ENCODE measurements at regions not wholly inside any gene's neighbourhood (a gene's known extent, or its start where the extent isn't known, plus 50 kb on each side); places are given as distances from the start of the nearest gene placed in this dataset.

DNA sequence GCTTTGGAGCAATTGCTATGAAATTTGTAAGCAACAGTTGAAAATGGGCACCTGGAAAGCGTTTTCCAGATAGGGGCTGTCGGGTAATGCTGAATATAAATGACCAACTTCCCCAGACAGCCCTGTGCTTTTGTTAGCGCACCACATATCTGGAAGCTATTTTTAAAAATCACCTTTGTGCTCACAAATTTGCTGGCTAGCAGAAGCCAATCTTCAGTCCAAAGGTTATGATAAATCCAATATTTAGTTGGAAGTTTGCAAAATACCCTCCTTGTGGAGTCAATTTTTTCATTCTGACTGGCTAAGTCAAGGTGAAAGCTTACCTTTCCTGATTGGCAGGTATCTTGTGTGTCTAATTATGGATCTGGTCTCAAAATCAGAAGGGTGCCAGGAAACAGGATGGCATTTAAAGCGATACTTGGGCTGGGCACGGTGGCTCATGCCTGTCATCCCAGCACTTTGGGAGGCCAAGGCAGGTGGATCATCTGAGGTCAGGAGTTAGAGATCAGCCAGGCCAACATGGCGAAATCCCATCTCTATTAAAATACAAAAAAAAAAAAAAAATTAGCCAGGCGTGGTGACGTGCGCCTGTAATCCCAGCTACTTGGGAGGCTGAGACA is 124.1 kb upstream of the AJAP1 start:
- H3K36me3 Mint-ChIP-seq (ENCODE audit: low read depth), result no peaks in the 10 kb centered on the region
- POLR2A ChIA-PET, result interaction anchor here (0.5 kb wide), 1 partner anchor 694 kb away, joined by 5 read pairs; no protein-coding TSS in a partner anchor
- no peak overlapping the region for H3K27ac Mint-ChIP-seq
- no peak overlapping the region for H3K4me3 Mint-ChIP-seq
- CTCF ChIA-PET, result interaction anchor here (0.6 kb wide), 2 partner anchors 738 to 1647 kb away, joined by 3 to 5 read pairs; no protein-coding TSS in a partner anchor
- DNase-seq, result no peak
- no peaks in the 10 kb centered on the region for H3K4me1 Mint-ChIP-seq
- no peaks in the 10 kb centered on the region for H3K9me3 Mint-ChIP-seq
- H3K27me3 Mint-ChIP-seq, result no peaks in the 10 kb centered on the region

DNA sequence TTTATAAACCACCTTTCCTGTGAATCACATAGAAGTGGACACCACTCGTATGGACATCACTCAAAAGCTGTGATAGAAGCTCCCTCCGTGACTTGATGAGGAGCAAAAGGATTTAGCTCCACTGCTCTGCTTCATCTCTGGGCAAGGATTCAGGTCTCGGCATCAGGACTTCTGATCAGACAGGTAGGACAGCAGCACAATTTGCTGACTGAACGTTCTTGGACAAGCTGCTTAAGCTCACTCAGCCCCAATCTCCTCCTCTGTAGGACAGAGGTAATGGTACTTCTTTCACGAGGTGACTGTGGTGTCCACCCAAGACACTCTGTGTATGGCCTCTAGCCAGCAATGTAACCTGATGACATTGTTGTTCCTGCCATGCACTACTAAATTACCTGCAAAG is 122.6 kb upstream of the AJAP1 start:
- H3K36me3 Mint-ChIP-seq (ENCODE audit: low read depth), result no peaks in the 10 kb centered on the region
- H3K4me3 Mint-ChIP-seq, result no peak overlapping the region
- ChIA-PET CTCF (no interaction called here), POLR2A (no interaction called here)
- no peaks in the 10 kb centered on the region for H3K9me3 Mint-ChIP-seq
- no peaks in the 10 kb centered on the region for H3K27me3 Mint-ChIP-seq
- H3K4me1 Mint-ChIP-seq, result no peaks in the 10 kb centered on the region
- H3K27ac Mint-ChIP-seq, result no peak overlapping the region
- DNase-seq, result no peak

DNA sequence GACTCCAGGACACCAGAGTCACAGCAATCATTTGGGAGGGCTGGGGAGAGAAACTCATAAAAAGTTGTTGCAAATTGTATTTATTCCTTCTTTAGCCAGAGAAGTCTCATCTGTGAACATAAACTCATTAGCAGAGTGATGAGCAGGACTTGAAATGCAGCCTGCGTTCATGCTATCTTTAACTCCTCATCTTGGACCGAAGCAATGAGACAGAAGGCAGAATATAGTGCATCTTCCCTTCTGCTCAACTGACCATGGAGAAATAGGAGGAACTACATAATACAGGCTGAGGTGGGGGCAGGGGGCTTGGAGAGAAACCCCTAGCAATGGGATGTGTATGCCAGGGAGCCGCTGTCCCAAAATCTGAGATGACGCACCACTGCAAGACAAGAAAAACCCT is 121.8 kb upstream of the AJAP1 start:
- Mint-ChIP-seq H3K9me3 (no peaks in the 10 kb centered on the region), H3K4me3 (no peak overlapping the region), H3K27me3 (no peaks in the 10 kb centered on the region), H3K4me1 (no peaks in the 10 kb centered on the region), H3K27ac (no peak overlapping the region), H3K36me3 (ENCODE audit: low read depth) (no peaks in the 10 kb centered on the region)
- DNase-seq, result no peak
- ChIA-PET POLR2A (no interaction called here), CTCF (no interaction called here)

DNA sequence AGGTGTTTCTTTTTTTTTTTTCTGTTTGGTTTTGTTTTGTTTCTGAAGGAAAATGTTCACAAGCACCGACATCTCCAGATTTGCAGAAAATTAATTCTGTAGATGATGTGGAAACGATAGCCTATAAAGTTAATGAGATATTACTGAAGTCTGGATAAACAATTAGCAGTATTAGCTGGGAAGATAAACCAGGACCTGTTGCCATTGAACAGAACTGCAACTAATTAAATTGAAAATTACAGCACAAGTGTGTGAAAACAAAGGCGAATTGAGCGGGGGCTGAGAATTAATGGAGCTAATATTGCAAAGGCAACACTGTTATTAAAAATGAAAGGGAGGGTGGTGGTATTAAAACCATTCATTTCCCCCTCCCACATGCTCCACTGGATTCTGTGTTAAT is 107.5 kb upstream of the AJAP1 start:
- ChIA-PET POLR2A (no interaction called here), CTCF (no interaction called here)
- H3K27ac Mint-ChIP-seq, result no peak overlapping the region
- peaks cover 4% of the 10 kb centered on the region for H3K9me3 Mint-ChIP-seq
- no peak overlapping the region for H3K4me3 Mint-ChIP-seq
- no peaks in the 10 kb centered on the region for H3K27me3 Mint-ChIP-seq
- no peaks in the 10 kb centered on the region for H3K36me3 Mint-ChIP-seq (ENCODE audit: low read depth)
- H3K4me1 Mint-ChIP-seq, result no peaks in the 10 kb centered on the region
- DNase-seq, result no peak

DNA sequence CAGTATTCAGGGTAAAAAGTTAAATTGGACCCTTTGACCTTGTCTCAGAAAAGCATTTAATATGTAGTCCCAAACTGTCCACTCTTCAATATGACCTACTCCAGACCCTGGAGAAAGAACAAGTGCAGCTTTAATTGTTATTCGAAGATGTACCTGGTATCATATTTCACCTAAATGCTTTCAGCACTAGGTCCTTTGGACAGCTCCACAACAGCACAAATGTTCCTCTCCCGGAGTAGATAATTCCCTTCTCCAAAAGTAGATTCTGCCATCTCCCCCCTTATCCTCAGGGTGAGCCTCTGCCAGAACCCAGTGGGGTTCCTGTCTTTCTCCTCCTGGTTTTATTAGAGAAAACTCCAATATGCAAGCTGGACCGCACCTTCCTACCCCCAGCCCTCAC is 104.5 kb upstream of the AJAP1 start:
- DNase-seq, result no peak
- no peak overlapping the region for H3K27ac Mint-ChIP-seq
- CTCF ChIA-PET, result no interaction called here
- no peaks in the 10 kb centered on the region for H3K9me3 Mint-ChIP-seq
- POLR2A ChIA-PET, result no interaction called here
- H3K27me3 Mint-ChIP-seq, result no peaks in the 10 kb centered on the region
- H3K36me3 Mint-ChIP-seq (ENCODE audit: low read depth), result no peaks in the 10 kb centered on the region
- no peaks in the 10 kb centered on the region for H3K4me1 Mint-ChIP-seq
- H3K4me3 Mint-ChIP-seq, result no peak overlapping the region

DNA sequence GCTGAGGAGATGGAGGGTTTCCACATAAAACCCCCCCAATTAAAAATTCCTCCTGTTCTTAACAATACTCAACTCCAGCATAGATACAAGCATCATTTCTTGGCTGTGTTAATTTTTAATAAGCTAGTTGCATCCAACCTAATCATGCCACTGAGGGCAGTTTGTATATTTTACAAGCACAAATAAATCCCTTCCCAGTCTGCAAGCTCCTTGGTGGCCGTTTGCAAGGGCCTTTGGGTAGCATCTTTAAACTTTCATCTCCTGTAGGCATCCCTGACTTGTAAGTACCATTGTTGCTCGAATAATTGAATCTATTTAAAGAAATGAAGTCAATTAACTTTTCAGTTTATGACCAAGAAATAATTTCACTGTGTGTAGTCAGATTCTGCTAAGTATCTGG is 103.5 kb upstream of the AJAP1 start:
- Mint-ChIP-seq H3K9me3 (no peaks in the 10 kb centered on the region), H3K36me3 (ENCODE audit: low read depth) (no peaks in the 10 kb centered on the region), H3K27ac (no peak overlapping the region), H3K4me3 (no peak overlapping the region), H3K4me1 (no peaks in the 10 kb centered on the region), H3K27me3 (no peaks in the 10 kb centered on the region)
- ChIA-PET CTCF (no interaction called here), POLR2A (no interaction called here)
- no peak for DNase-seq

DNA sequence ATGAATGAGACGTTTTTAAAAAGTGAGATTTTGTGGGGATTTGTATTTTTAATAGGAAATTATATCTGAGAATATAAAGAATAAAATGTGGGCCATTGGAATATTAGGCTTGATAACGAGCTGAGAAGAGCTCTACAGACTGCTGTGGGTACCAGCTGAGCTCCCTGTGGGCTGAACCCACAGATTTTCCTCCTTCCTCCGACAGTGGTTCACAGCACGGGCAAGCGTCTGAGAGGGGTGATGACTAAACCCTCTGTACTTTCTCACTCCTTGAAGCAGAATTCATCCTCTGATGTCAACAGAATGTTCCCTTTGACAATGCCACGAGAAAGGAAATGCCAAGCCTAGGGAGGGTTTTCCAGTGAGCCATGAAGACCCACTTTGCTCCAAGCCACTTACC is 102.7 kb upstream of the AJAP1 start:
- DNase-seq, result no peak
- ChIA-PET CTCF (no interaction called here), POLR2A (no interaction called here)
- H3K27ac Mint-ChIP-seq, result no peak overlapping the region
- no peak overlapping the region for H3K4me3 Mint-ChIP-seq
- no peaks in the 10 kb centered on the region for H3K4me1 Mint-ChIP-seq
- H3K36me3 Mint-ChIP-seq (ENCODE audit: low read depth), result no peaks in the 10 kb centered on the region
- H3K9me3 Mint-ChIP-seq, result no peaks in the 10 kb centered on the region
- no peaks in the 10 kb centered on the region for H3K27me3 Mint-ChIP-seq

DNA sequence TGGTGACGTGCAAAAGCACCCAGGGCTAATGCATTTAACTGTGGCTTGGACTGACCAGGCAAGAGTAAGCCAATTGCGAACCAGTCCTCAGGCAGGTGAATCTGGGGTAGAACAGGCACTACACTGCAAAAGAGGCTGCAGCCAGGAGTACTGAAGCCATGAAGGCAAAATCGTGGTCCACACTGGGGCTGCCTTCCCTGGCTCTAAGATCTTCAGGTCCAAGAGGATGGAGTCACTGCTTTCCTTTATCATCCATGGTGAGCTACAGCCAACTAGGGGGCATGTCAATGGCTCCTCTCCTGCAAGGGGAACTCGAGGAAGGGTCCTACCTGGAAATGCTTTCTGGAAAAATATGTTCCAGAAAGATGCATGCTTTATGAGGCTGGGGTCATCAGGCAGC is 100.6 kb upstream of the AJAP1 start:
- CTCF ChIA-PET, result no interaction called here
- no peaks in the 10 kb centered on the region for H3K36me3 Mint-ChIP-seq (ENCODE audit: low read depth)

DNA sequence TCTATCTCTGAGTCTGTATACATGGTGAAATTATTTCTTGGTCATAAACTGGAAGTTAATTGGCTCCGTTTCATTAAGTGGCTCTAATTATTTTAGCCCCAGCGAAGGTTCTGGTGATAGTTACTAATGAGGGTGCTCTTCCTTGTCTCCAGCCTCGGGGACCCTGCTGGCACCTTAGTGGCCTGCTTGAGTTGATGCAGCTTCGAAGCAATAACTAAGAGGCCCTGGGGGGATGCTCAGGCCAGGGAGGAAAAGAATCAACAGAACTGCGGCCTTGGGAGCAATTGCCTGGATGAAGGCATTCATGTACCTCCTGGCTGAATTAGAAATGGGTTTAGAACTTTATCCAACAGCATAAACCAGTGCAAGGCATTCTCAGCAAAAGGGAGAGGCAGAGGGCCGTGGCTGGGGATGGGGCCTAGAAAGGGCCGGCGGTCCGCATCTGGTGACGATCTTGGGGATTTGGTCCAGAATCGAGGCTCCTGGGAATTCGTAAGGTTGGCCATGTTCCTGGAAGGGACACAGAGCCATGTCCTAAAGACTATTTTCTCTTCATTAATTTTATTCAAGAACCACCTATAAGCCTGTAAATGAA is 100.0 kb upstream of the AJAP1 start:
- DNase-seq, result no peak
- H3K9me3 Mint-ChIP-seq, result no peaks in the 10 kb centered on the region
- no peaks in the 10 kb centered on the region for H3K27me3 Mint-ChIP-seq
- no peak overlapping the region for H3K4me3 Mint-ChIP-seq
- no peak overlapping the region for H3K27ac Mint-ChIP-seq
- H3K4me1 Mint-ChIP-seq, result no peaks in the 10 kb centered on the region
- POLR2A ChIA-PET, result no interaction called here
- CTCF ChIA-PET, result no interaction called here
- no peaks in the 10 kb centered on the region for H3K36me3 Mint-ChIP-seq (ENCODE audit: low read depth)

More for the DNA sequence above, 100.6 kb upstream of the AJAP1 start:
- no peak for DNase-seq
- Mint-ChIP-seq H3K9me3 (no peaks in the 10 kb centered on the region), H3K4me1 (no peaks in the 10 kb centered on the region), H3K27ac (no peak overlapping the region), H3K4me3 (no peak overlapping the region), H3K27me3 (no peaks in the 10 kb centered on the region)
- POLR2A ChIA-PET, result no interaction called here

DNA sequence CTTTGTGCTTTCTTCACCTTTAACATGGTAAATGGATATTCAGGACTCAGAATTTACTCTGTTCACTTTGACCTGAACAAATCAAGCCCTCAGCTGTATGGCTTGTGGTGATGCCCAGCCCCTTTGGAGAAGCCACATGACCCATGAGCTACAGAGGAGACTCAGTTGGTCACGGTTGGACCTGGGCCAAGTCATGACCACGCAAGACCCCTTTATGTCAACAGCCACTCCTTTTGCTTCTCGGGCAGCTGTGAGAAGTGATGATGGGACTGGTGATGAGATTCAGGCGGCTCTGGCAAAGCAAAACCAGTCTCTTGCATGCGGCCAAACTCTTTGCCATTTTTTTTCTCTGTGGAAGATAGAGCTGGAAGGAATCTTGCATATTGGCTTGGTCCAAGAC is 96.5 kb upstream of the AJAP1 start:
- no peak overlapping the region for H3K4me3 Mint-ChIP-seq
- POLR2A ChIA-PET, result no interaction called here
- H3K27ac Mint-ChIP-seq, result no peak overlapping the region
- H3K27me3 Mint-ChIP-seq, result no peaks in the 10 kb centered on the region
- no peaks in the 10 kb centered on the region for H3K9me3 Mint-ChIP-seq
- no peaks in the 10 kb centered on the region for H3K4me1 Mint-ChIP-seq
- no peaks in the 10 kb centered on the region for H3K36me3 Mint-ChIP-seq (ENCODE audit: low read depth)
- no peak for DNase-seq
- CTCF ChIA-PET, result no interaction called here

DNA sequence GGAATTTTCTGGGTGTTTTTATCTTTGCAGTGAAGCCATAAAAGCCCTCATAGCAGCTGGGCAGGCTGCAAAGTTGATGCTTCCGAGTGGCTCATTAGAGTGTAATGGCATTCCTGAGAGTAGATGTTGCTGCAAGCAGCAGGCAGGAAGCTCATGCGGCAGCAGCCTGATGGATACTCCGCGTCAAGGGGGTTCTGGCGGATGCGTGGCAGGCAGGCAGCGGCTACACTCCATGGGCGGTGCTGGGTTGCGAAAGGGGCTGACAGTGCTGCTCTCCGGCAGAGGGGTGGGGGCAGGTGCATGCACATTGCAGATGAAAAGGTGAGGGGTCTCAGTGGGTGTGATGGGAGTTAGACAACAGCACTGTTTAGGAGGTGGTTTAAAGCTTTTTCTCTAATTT is 93.2 kb upstream of the AJAP1 start:
- no peaks in the 10 kb centered on the region for H3K27me3 Mint-ChIP-seq
- no peaks in the 10 kb centered on the region for H3K4me1 Mint-ChIP-seq
- no peak for DNase-seq
- no peaks in the 10 kb centered on the region for H3K36me3 Mint-ChIP-seq (ENCODE audit: low read depth)
- CTCF ChIA-PET, result no interaction called here
- POLR2A ChIA-PET, result no interaction called here
- no peak overlapping the region for H3K27ac Mint-ChIP-seq
- H3K9me3 Mint-ChIP-seq, result no peaks in the 10 kb centered on the region
- H3K4me3 Mint-ChIP-seq, result no peak overlapping the region

DNA sequence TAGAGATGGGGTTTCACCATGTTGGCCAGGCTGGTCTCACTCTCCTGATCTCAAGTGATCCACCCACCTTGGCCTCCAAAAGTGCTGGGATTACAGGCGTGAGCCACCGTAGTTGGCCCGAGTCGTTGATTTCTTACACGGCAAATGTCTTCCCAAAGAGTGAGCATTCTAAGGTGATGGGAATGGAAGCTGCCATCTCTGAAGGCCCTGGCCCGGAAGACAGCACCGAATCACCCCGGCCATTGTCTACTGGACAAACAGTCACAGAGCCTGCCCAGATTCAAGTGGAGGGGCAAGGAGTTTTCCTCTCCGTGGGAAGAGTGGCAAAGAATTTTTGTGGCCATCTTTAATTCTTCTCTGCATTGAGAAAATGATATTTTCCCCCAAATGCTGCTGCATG is 92.1 kb upstream of the AJAP1 start:
- no peak overlapping the region for H3K27ac Mint-ChIP-seq
- H3K4me3 Mint-ChIP-seq, result no peak overlapping the region
- H3K27me3 Mint-ChIP-seq, result no peaks in the 10 kb centered on the region
- no peaks in the 10 kb centered on the region for H3K36me3 Mint-ChIP-seq (ENCODE audit: low read depth)
- ChIA-PET POLR2A (no interaction called here), CTCF (no interaction called here)
- H3K9me3 Mint-ChIP-seq, result no peaks in the 10 kb centered on the region
- DNase-seq, result no peak
- H3K4me1 Mint-ChIP-seq, result no peaks in the 10 kb centered on the region

DNA sequence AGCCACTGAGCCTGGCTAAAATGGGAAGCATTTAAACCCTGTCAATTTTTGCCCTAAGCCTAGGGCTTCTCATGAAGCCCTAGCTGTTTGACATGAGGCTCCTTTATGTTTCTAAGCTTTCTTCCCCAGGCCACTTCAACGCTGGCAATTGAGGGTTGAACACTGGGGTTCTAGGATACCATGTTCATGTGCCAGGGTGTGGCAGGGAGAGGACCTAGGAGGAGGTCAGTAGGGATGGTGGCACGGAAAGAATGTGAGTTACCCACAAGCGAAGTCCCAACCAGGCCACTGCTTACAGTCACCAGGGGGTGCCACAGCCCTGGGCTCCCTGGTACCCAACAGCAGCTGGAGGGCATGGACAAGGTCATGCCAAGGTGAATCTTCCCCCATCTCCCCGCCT is 90.8 kb upstream of the AJAP1 start:
- no peaks in the 10 kb centered on the region for H3K9me3 Mint-ChIP-seq
- H3K4me1 Mint-ChIP-seq, result no peaks in the 10 kb centered on the region
- no peaks in the 10 kb centered on the region for H3K27me3 Mint-ChIP-seq
- H3K27ac Mint-ChIP-seq, result no peak overlapping the region
- H3K4me3 Mint-ChIP-seq, result no peak overlapping the region
- no peaks in the 10 kb centered on the region for H3K36me3 Mint-ChIP-seq (ENCODE audit: low read depth)
- no peak for DNase-seq
- ChIA-PET POLR2A (no interaction called here), CTCF (interaction anchor here (0.8 kb wide), 1 partner anchor 278 kb away, joined by 3 read pairs; no protein-coding TSS in a partner anchor)

DNA sequence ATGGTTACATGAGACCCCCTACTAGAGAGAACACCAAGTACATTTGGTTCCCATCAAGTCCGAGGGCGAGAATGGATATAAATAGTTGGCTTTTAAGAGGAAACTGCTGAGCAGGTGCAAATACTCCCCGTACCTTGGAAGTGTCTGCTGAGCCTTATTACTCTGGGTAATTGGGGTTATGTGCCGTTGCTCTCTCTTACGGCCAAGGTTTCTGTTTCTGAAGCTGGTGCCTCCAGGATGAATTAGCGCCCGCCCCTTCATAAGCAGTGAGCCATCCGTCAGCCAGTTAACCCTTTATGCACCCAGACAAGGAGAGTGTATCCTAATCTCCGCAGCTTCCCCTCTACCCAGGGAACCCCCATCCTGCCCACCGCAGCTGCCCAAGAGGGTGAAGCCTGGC is 90.4 kb upstream of the AJAP1 start:
- Mint-ChIP-seq H3K4me3 (no peak overlapping the region), H3K9me3 (no peaks in the 10 kb centered on the region), H3K27ac (no peak overlapping the region), H3K27me3 (no peaks in the 10 kb centered on the region), H3K36me3 (ENCODE audit: low read depth) (no peaks in the 10 kb centered on the region), H3K4me1 (no peaks in the 10 kb centered on the region)
- DNase-seq, result no peak
- ChIA-PET POLR2A (no interaction called here), CTCF (no interaction called here)
